ENCODE measurements at regions not wholly inside any gene's neighbourhood (a gene's known extent, or its start where the extent isn't known, plus 50 kb on each side); places are given as distances from the start of the nearest gene placed in this dataset.

- TF ChIP-seq CTCF (IDR thresholded peaks at IDR 0.05): no peak
- TF ChIP-seq EP300 (IDR thresholded peaks at IDR 0.05): no peak
These were observed 275.0 kb downstream of the CENPW start for GRCh38 chr6:126614642-126615504.
